ENCODE measurements at regions not wholly inside any gene's neighbourhood (a gene's known extent, or its start where the extent isn't known, plus 50 kb on each side); places are given as distances from the start of the nearest gene placed in this dataset.

DNA sequence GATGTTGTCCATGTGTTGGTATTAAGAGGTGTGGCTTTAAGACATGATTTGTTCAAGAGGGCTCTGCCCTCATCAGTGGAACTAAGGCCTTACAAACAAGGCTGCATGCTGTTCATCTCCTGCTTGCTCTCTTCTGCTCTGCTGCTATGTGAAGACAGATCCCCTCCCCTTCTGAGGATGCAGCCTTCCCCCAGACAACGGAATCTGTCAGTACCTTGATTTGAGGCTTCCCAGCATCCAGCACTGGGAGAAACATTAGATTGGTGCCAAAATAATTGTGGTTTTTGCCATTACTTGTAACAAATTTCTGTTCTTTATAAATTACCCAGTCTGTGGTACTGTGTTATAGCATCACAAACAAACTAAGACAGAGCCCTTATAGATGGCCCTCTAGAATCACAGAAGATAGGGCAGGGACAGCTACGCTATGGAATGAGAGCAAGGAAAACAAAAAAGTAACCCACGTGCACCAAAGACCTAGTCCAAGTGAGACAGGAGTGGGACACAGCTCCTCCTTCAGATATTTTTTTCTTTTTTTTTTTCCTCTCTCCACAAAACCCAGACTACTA, 151.5 kb upstream of the RXFP2 start:
- H3K4me1 ChIP-seq, result no peaks in the 10 kb centered on the region
- WGBS (ENCODE audit: insufficient coverage, low coverage, low lambda C conversion rate, missing lambda C conversion rate), result 38% methylated on average over 3 of the region's 3 CpGs
- H3K27ac ChIP-seq, result no peak overlapping the region
- ATAC-seq (no peak), DNase-seq (no peak)
- TF ChIP-seq POLR2A (IDR thresholded peaks at IDR 0.05), result no peak
- TF ChIP-seq, protein P1, sequence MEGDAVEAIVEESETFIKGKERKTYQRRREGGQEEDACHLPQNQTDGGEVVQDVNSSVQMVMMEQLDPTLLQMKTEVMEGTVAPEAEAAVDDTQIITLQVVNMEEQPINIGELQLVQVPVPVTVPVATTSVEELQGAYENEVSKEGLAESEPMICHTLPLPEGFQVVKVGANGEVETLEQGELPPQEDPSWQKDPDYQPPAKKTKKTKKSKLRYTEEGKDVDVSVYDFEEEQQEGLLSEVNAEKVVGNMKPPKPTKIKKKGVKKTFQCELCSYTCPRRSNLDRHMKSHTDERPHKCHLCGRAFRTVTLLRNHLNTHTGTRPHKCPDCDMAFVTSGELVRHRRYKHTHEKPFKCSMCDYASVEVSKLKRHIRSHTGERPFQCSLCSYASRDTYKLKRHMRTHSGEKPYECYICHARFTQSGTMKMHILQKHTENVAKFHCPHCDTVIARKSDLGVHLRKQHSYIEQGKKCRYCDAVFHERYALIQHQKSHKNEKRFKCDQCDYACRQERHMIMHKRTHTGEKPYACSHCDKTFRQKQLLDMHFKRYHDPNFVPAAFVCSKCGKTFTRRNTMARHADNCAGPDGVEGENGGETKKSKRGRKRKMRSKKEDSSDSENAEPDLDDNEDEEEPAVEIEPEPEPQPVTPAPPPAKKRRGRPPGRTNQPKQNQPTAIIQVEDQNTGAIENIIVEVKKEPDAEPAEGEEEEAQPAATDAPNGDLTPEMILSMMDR (IDR thresholded peaks at IDR 0.05), result no peak
- H3K36me3 ChIP-seq, result no peaks in the 10 kb centered on the region
- peaks cover 0 to 7% of the 10 kb centered on the region in 2 donors for H3K27me3 ChIP-seq
- no peak overlapping the region for H3K4me3 ChIP-seq
- intact Hi-C loops (cut with DNase I), result no loop called here
- H3K9me3 ChIP-seq, result no peaks in the 10 kb centered on the region

DNA sequence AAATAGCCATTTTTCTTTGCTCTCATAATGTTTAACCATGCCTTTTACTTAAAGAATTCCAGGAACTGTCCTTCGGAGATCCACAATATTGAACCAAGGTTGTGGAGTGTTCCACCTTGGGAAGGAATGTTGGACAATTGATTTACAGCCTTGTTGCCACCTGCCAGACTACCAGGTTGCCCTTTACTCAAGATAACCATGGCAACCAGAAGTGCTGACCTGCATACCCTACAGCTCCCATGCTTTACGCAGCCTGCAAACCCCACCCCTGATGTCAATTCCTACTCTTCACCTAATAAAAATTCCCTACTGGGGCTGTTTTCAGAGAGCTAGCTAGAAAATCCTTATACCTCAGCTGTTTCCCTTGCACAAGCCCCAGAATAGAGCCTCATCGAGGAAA, 151.0 kb upstream of the RXFP2 start:
- DNase-seq (no peak), ATAC-seq (no peak)
- Histone ChIP-seq H3K4me1 (no peaks in the 10 kb centered on the region), H3K9me3 (no peaks in the 10 kb centered on the region), H3K4me3 (no peak overlapping the region), H3K36me3 (no peaks in the 10 kb centered on the region), H3K27ac (no peak overlapping the region), H3K27me3 (peaks cover 0 to 7% of the 10 kb centered on the region in 2 donors)
- 26% methylated on average over 3 of the region's 3 CpGs for WGBS (ENCODE audit: insufficient coverage, low coverage, low lambda C conversion rate, missing lambda C conversion rate)
- TF ChIP-seq POLR2A (IDR thresholded peaks at IDR 0.05), result no peak
- TF ChIP-seq, protein P1 (IDR thresholded peaks at IDR 0.05), result no peak
- intact Hi-C loops (cut with DNase I), result no loop called here

DNA sequence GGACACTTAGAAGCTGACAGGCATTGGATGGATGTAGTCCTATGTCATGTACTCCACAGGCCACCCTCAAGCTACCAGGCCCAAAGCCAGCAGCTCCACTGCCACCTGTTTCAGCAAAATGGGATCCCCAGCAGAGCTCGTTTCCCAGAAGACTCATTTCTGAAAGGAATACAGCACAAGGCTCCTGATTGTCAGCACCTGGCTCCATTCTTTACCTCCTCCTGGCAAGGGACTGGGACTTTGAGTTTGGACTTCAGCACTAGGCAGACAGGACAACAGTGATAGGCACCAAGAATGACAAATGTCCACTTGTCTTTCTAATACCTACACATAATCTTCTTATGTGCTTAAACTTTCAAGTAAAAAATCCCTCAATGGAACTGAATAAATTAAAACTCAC, 150.4 kb upstream of the RXFP2 start:
- DNase-seq, result no peak

GRCh38 chr13:31591642-31592233, 147.6 kb upstream of the RXFP2 start:
- Histone ChIP-seq H3K27ac (no peak overlapping the region), H3K4me1 (no peaks in the 10 kb centered on the region), H3K4me3 (no peak overlapping the region), H3K36me3 (no peaks in the 10 kb centered on the region), H3K9me3 (no peaks in the 10 kb centered on the region), H3K27me3 (peaks cover 0 to 7% of the 10 kb centered on the region in 2 donors)
- DNase-seq (no peak), ATAC-seq (no peak)
- intact Hi-C loops (cut with DNase I), result no loop called here
- 20% methylated on average over 4 of the region's 4 CpGs for WGBS (ENCODE audit: insufficient coverage, low coverage, low lambda C conversion rate, missing lambda C conversion rate)
- TF ChIP-seq, protein P1 (IDR thresholded peaks at IDR 0.05), result no peak
- no peak for TF ChIP-seq POLR2A (IDR thresholded peaks at IDR 0.05)

More for the DNA sequence above, 150.4 kb upstream of the RXFP2 start:
- Histone ChIP-seq H3K36me3 (no peaks in the 10 kb centered on the region), H3K9me3 (no peaks in the 10 kb centered on the region), H3K4me3 (no peak overlapping the region), H3K27me3 (peaks cover 0 to 7% of the 10 kb centered on the region in 2 donors), H3K27ac (no peak overlapping the region), H3K4me1 (no peaks in the 10 kb centered on the region)
- 33% methylated on average over 1 of the region's 1 CpG for WGBS (ENCODE audit: insufficient coverage, low coverage, low lambda C conversion rate, missing lambda C conversion rate)
- TF ChIP-seq, protein P1 (IDR thresholded peaks at IDR 0.05), result no peak
- no peak for ATAC-seq
- intact Hi-C loops (cut with DNase I), result no loop called here
